GM23338 (cell line): ENCODE measurements at regions not wholly inside any gene's neighbourhood (a gene's known extent, or its start where the extent isn't known, plus 50 kb on each side); places are given as distances from the start of the nearest gene placed in this dataset.

ENCODE experiments used
- ATAC-seq: fragments of 200-7000 bp; cut with Tn5 transposase; 3 replicates; pipeline ENCODE4 v1.9.1; 2020
- DNase-seq: peaks from one replicate; pipeline ENCODE4 v3.0.0-alpha.2; 2015; ENCODE audit warnings: low spot score
- H2AFZ ChIP-seq: fragments of 200-600 bp; sonication (generic); 2 replicates; pipeline ENCODE4 v1.8.0; 2016; ENCODE audit warnings: antibody characterized with exemption, mild to moderate bottlenecking, moderate library complexity
- H3F3A ChIP-seq: fragments of 200-600 bp; sonication (generic); replicated peaks from 2 replicates; pipeline ENCODE4 v1.8.0; 2017; ENCODE audit warnings: antibody characterized with exemption, mixed run types, low read depth
- H3K27ac ChIP-seq: fragments of 200-600 bp; sonication (generic); 2 replicates; pipeline ENCODE4 v1.6.1; 2016; ENCODE audit warnings: low read depth
- H3K27me3 ChIP-seq: fragments of 200-600 bp; sonication (generic); 2 replicates; pipeline ENCODE4 v1.8.0; 2016; ENCODE audit warnings: mild to moderate bottlenecking, mixed run types, moderate library complexity; ENCODE audit not compliant: insufficient read depth
- H3K36me3 ChIP-seq: fragments of 200-600 bp; sonication (generic); 2 replicates; pipeline ENCODE4 v1.8.0; 2016; ENCODE audit warnings: mild to moderate bottlenecking; ENCODE audit not compliant: insufficient read depth
- H3K4me1 ChIP-seq: fragments of 200-600 bp; sonication (generic); 2 replicates; pipeline ENCODE4 v1.8.0; 2016; ENCODE audit warnings: mild to moderate bottlenecking, moderate library complexity; ENCODE audit not compliant: insufficient read depth
- H3K4me2 ChIP-seq: fragments of 200-600 bp; sonication (generic); 2 replicates; pipeline ENCODE4 v1.7.1; 2017; ENCODE audit warnings: mixed run types
- H3K4me3 ChIP-seq: fragments of 200-600 bp; sonication (generic); 2 replicates; pipeline ENCODE4 v1.6.1; 2016; ENCODE audit warnings: mixed run types
- H3K79me2 ChIP-seq: fragments of 200-600 bp; sonication (generic); replicated peaks from 2 replicates; pipeline ENCODE4 v1.8.0; 2017; ENCODE audit warnings: mild to moderate bottlenecking; ENCODE audit not compliant: insufficient read depth
- H3K9me2 ChIP-seq: fragments of 200-600 bp; sonication (generic); 2 replicates; pipeline ENCODE4 v1.8.0; 2017; ENCODE audit not compliant: insufficient read depth
- H4K20me1 ChIP-seq: fragments of 200-600 bp; sonication (generic); replicated peaks from 2 replicates; pipeline ENCODE4 v1.8.0; 2017; ENCODE audit warnings: mild to moderate bottlenecking; ENCODE audit not compliant: insufficient read depth
- H3K27ac Mint-ChIP-seq: 2 replicates; pipeline ENCODE4 v1.8.0; 2020; ENCODE audit warnings: inconsistent platforms, mild to moderate bottlenecking, moderate library complexity, mixed read lengths
- H3K27me3 Mint-ChIP-seq: 3 replicates; pipeline ENCODE4 v1.8.0; 2022; ENCODE audit warnings: low read depth, mild to moderate bottlenecking, moderate library complexity, mixed read lengths, inconsistent platforms; ENCODE audit not compliant: insufficient read depth, poor library complexity
- H3K36me3 Mint-ChIP-seq: 3 replicates; pipeline ENCODE4 v1.8.0; 2021; ENCODE audit warnings: low read depth, mild to moderate bottlenecking, inconsistent platforms, moderate library complexity, mixed read lengths
- H3K4me1 Mint-ChIP-seq: 3 replicates; pipeline ENCODE4 v1.8.0; 2020; ENCODE audit warnings: mild to moderate bottlenecking, inconsistent platforms, mixed read lengths
- H3K4me3 Mint-ChIP-seq: 3 replicates; pipeline ENCODE4 v1.8.0; 2021; ENCODE audit warnings: moderate library complexity, mild to moderate bottlenecking, inconsistent platforms, mixed read lengths
- H3K9me3 Mint-ChIP-seq: 3 replicates; pipeline ENCODE4 v1.8.0; 2020; ENCODE audit warnings: moderate library complexity, mild to moderate bottlenecking, inconsistent platforms, mixed read lengths
- CREB1 ChIP-seq: fragments of 250-450 bp; sonication (Bioruptor Pico); IDR thresholded peaks from 2 replicates; pipeline ENCODE4 v1.5.0; 2020; ENCODE audit warnings: low read depth, mild to moderate bottlenecking, moderate library complexity
- CTCF ChIP-seq, 2 experiments: fragments of 200-600 bp in 1 of 2; sonication (generic) in 1 of 2; conservative IDR thresholded peaks; 2 replicates each; pipeline versions ENCODE4 v1.5.1 to v1.6.1; 2016 to 2017; ENCODE audit warnings: antibody characterized with exemption in 2 of 2, low read depth in 2 of 2, mild to moderate bottlenecking in 2 of 2, moderate library complexity in 1 of 2
- ETS1 ChIP-seq: IDR thresholded peaks from 2 replicates; pipeline ENCODE4 v1.6.1; 2016; ENCODE audit warnings: antibody characterized with exemption
- EZH2 ChIP-seq: fragments of 200-600 bp; sonication (generic); IDR thresholded peaks from one replicate; pipeline ENCODE4 v1.8.0; 2017; ENCODE audit warnings: antibody characterized with exemption, mild to moderate bottlenecking, low read depth; ENCODE audit not compliant: unreplicated experiment
- EZH2phosphoT487 ChIP-seq: fragments of 200-600 bp; sonication (generic); IDR thresholded peaks from one replicate; pipeline ENCODE4 v1.8.1; 2018; ENCODE audit warnings: antibody characterized with exemption; ENCODE audit not compliant: unreplicated experiment
- JUNB ChIP-seq: IDR thresholded peaks from one replicate; pipeline ENCODE4 v1.6.1; 2016; ENCODE audit warnings: antibody characterized with exemption; ENCODE audit not compliant: unreplicated experiment
- NANOG ChIP-seq: IDR thresholded peaks from 2 replicates; pipeline ENCODE4 v1.6.1; 2016; ENCODE audit warnings: antibody characterized with exemption, borderline replicate concordance
- POLR2AphosphoS5 ChIP-seq: IDR thresholded peaks from 2 replicates; pipeline ENCODE4 v1.6.1; 2016; ENCODE audit warnings: antibody characterized with exemption, low read depth
- REST ChIP-seq: IDR thresholded peaks from one replicate; pipeline ENCODE4 v1.6.1; 2018; ENCODE audit warnings: antibody characterized with exemption; ENCODE audit not compliant: unreplicated experiment
- STAT1 ChIP-seq: IDR thresholded peaks from one replicate; pipeline ENCODE4 v1.6.1; 2016; ENCODE audit warnings: antibody characterized with exemption; ENCODE audit not compliant: unreplicated experiment
- ZNF114 ChIP-seq: fragments of 250-450 bp; sonication (Bioruptor Pico); IDR thresholded peaks from 2 replicates; pipeline ENCODE4 v1.5.0; 2020; ENCODE audit warnings: mild to moderate bottlenecking, moderate library complexity
- ZNF331 ChIP-seq: fragments of 250-450 bp; sonication (Bioruptor Pico); IDR thresholded peaks from 2 replicates; pipeline ENCODE4 v1.5.0; 2020; ENCODE audit warnings: low read depth, mild to moderate bottlenecking, moderate library complexity
- ZNF462 ChIP-seq: fragments of 250-450 bp; sonication (Bioruptor Pico); IDR thresholded peaks from 2 replicates; pipeline ENCODE4 v1.5.0; 2020; ENCODE audit warnings: mild to moderate bottlenecking, moderate library complexity

GRCh38 chr4:38400946-38401345 lies 263.1 kb upstream of the KLF3 start:
- no peaks in the 10 kb centered on the region for H3K27me3 ChIP-seq
- H3K9me2 ChIP-seq: 0 out of 2 replicates have a peak, but pooled peaks cover 6% of the 10 kb centered on the region
- Mint-ChIP-seq H3K36me3 (peaks cover 12% of the 10 kb centered on the region; the same call in 1 of the 3 replicates), H3K9me3 (peaks cover 15% of the 10 kb centered on the region), H3K27me3 (no peaks in the 10 kb centered on the region), H3K27ac (no peak overlapping the region), H3K4me3 (no peak overlapping the region), H3K4me1 (no peaks in the 10 kb centered on the region)
- ATAC-seq: no peak
- no peaks in the 10 kb centered on the region for H4K20me1 ChIP-seq
- no peaks in the 10 kb centered on the region for H3K79me2 ChIP-seq
- H3K27ac ChIP-seq: no peak overlapping the region
- no peak for DNase-seq
- H3F3A ChIP-seq: no peaks in the 10 kb centered on the region
- H2AFZ ChIP-seq: no peak overlapping the region
- no peak overlapping the region for H3K4me3 ChIP-seq
- no peak overlapping the region for H3K4me2 ChIP-seq
- no peak for TF ChIP-seq EZH2
- no peak for TF ChIP-seq ZNF462
- no peak for TF ChIP-seq EZH2phosphoT487
- no peak for TF ChIP-seq POLR2AphosphoS5
- TF ChIP-seq ETS1: no peak
- no peak for TF ChIP-seq STAT1
- no peak for TF ChIP-seq NANOG
- TF ChIP-seq ZNF114 (CRISPR knock-in tag): no peak
- TF ChIP-seq CREB1 (CRISPR knock-in tag): no peak
- no peak for TF ChIP-seq JUNB
- TF ChIP-seq REST: no peak
- no peak for TF ChIP-seq ZNF331 (CRISPR knock-in tag)
- no peak for TF ChIP-seq CTCF (conservative IDR thresholded peaks at IDR 0.05; ENCODE audit: low read depth in 2 of 2)
- H3K36me3 ChIP-seq: no peaks in the 10 kb centered on the region
- no peaks in the 10 kb centered on the region; the same call in 1 of the 2 replicates for H3K4me1 ChIP-seq
